Amniotic epithelial cell (primary cell): ENCODE measurements at regions not wholly inside any gene's neighbourhood (a gene's known extent, or its start where the extent isn't known, plus 50 kb on each side); places are given as distances from the start of the nearest gene placed in this dataset.
A peak's percentile ranks its signal among the peaks of the same experiment; 100 is the strongest.
"Not testable (repeated sequence)": the region's sequence is repeated elsewhere in the genome, so short reads cannot be mapped to it uniquely, and the experiment has no call there.

Source experiments
- DNase-seq: peaks from one replicate; pipeline ENCODE4 v3.0.0-alpha.2; 2010; ENCODE audit warnings: low read depth

DNA sequence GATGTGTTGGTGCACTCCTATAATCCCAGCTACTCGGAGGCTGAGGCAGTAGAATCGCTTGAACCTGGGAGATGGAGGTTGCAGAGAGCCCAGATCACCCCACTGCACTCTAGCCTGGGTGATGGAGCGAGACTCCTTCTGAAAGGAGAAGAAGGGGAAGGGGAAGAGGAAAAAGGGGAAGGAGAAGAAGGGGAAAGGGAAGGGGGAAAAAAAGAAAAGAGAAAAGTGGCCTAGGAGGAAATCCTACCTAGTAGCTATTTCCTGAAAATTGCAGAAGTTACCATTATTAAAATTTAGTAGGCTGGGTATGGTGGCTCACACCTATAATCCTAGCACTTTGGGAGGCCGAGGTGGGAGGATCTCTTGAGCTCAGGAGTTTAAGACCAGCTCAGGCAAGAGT is 67.4 kb downstream of the ARRDC3 start:
- DNase-seq, result no peak

DNA sequence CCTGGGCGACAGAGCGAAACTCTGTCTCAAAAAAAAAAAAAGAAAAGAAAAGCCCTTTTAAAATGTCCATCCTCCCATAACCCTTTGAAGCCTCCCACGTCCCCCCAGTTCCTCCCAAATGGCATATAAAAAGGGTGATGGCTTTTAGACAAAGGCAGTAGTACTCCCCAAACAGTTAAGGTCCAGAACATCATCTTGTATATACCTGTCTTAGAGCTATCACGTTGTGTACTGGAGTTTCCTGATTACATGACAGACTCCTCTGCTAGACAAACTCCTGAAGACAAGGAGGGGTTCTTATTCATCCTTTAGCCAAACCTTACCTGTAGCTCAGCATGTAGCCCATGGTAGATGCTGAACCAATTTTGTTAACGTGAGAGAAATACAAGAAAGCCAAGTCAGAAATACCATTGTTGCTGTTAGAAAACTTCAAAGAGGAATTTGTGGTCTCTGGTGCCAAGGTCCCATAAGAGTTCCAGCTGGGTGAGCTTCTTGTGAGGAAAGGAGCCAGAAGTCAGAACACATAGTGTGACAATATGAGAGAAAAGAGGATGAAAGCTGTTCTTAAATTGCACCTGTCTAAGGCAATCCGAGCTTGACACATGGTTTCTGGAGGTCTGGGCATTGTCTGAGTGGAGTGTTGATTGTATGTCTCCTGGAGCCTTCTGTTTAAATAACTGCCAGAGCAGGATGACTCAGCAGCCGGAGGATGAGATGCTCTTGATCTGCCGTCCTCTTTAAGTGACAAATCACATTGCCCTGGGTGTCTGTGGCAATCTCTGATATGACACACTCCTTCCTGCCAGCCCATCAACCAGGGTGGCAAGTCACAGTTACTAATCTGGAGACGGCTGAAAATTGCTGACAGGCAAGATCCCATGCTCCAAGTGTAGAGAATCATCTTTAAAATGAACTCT is 69.1 kb downstream of the ARRDC3 start:
- DNase-seq, result peak; percentile 94

DNA sequence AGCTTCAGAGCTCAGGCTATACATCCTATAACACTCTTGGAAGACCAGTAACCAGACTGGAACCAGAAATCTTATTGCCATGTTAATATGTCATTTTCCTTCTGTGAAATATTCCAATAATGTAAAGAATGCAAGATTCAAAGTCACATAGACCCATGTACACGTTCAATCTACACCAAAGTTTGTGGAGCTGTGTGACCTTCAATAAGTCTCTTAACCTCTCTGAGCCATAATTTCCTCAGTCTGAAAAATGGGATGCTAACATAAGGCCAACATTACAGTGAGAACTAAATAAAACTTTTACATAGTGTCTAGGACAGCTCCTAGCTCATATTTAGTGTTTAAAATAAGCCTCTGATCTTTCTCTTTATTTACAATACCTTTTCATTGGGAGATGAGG is 70.4 kb downstream of the ARRDC3 start:
- no peak for DNase-seq

DNA sequence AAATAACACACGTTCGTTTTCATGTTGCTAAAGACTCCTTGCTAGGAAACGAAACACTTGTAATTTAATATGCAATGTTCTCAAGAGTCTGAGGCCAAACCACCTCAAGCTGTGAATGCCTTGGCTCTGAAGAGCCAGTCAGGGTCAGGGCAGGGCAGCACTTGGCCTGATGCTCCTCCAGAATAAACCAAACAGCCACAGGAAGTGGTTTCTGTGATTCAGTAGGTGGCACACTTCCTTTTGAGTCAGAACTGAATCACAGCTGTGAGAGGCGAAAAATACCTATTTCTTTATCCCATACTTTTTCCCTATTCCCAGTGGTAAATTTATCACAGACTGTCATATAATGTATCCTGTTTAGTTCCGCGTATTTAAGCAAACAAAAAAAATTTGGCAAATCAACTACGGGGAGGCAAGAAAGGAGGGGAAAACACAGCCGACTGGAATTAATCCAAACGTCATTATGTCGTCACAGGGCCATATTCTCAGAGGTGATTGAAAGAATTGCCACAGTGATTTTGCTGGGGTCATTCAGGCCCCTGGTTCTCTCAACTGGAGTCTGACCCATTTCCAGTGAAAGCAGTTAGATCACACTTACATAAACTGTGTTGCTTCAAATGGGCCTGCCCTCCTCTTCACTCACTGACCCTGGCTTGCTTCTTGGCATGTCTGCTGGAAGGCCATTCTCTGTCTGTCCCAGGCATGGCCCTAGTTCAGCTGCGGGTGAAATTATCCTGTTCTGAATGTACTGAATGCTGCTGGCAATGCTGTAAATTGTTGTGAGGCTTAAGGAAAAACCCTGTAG is 71.2 kb downstream of the ARRDC3 start:
- DNase-seq, result peak; percentile 99

DNA sequence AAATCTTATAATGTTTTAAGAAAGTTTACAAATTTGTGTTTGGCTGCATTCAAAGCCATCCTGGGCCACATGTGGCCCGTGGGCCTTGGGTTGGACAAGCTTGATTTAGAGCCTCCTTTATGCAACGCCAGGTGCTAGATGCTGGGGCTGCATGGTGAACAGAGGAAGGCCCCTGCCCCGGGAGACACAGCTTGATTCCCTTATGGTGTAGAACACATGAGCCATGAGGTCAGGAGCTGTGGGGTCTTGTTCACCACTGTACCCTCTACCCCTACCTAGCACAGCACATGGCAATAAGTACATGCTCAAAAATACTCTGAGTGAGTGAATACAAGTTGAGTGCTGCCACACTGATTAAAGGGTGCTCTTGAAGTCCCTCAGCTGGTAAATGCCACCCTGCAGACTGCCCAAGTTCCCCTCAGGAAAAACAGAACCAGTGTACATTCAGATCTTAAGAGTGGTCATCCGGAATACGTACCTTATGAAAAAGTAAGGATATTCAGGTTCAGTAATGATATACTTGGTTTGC is 71.9 kb downstream of the ARRDC3 start:
- no peak for DNase-seq

DNA sequence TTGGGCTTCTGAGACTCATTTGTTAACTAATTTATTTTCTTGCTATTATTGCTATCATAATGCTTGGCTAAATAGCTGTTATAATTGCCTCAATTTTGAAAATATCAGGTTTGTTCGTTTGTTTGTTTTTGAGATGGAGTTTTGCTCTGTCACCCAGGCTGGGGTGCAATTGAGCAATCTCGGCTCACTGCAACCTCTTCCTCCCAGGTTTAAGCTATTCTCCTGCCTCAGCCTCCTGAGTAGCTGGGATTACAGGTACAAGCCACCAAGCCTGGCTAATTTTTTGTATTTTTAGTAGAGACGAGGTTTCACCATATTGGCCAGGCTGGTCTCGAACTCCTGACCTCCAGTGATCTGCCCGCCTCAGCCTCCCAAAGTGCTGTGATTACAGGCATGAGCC is 75.0 kb downstream of the ARRDC3 start:
- DNase-seq, result not testable (repeated sequence)

DNA sequence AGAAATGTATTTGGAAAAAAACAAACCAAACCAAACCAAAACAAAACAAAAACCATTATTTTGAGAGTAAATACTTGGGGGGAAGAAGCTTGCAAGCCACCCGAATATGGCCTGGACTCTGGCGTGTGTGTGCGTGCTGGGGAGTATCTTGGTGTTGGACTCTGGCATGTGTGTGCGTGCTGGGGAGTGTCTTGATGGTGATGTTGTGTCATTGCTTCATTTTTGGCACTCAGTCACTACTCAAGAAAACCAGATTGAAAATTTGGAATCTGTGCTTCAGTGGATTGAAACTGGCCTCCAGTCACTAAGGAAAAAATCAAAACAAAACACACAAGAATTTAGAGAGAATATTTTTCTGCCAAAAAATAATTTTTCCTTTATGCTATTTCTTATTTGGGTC is 76.1 kb downstream of the ARRDC3 start:
- DNase-seq, result no peak

DNA sequence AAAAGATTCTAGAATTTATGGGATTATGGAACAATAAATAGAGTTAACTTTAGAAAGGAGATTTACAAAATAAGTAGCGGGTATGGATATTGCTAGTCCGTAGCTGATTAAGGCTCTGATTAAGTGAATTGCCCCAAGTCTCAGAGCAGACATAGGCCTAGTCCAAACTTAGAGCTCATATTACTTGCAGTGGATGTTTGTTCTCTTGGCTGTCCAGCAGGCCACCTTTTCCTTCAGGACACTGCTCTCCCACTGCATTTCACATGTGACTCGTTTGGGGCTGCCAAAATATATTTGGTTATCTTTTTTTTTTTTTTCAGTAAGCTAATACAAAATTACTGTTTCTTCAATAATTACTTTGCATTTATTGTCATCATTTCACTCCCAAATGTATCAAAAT is 76.6 kb downstream of the ARRDC3 start:
- no peak for DNase-seq

DNA sequence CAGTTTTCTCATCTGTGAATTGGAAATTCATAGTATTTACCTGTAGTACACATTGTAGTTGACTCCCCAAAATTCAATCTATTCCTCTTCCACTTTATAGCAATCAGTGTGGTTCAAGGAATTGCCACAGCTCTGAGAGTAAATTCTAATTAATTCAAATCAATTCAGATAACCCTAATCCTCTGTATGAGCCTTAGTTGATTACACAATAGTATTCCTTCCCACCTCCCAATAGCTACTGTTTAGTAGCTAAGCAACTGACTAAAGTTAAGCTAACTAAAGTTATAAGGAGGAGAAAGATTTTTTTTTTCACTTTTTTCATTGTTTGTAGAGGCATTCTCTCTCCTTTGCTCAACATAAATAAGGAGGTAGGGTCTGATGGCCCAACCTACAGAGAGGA is 77.5 kb downstream of the ARRDC3 start:
- no peak for DNase-seq

DNA sequence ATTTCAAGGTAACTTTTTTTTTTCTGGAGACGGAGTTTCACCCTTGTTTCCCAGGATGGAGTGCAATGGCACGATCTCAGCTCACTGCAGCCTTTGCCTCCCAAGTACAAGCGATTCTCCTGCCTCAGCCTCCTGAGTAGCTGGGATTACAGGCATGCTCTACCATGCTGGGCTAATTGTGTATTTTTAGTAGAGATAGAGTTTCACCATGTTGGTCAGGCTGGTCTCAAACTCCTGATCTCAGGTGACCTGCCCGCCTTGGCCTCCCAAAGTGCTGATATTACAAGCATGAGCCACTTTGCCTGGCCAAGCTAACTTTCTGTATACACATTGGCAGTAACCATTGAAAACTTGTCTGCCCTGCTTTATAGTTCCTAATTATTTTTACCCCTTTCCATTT is 79.1 kb downstream of the ARRDC3 start:
- DNase-seq, result not testable (repeated sequence)

DNA sequence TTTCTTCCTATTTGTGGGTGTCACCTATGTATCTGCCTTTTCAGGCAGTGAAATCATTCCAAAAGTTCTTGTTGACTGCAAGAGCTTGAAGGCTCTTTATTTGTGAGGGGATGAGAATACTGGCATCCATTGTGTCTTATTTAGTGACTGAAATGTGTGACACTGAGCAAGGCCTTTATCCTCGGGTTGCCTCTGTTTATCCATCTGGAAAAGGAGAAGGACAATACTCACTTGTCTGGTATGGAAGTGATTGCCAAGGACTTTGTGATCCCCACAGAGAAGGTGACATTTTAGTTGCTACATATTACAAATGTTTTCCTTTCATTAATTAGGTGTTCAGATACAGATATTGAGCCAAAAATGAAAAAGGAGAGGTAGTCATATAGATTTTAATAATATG is 80.2 kb downstream of the ARRDC3 start:
- no peak for DNase-seq

DNA sequence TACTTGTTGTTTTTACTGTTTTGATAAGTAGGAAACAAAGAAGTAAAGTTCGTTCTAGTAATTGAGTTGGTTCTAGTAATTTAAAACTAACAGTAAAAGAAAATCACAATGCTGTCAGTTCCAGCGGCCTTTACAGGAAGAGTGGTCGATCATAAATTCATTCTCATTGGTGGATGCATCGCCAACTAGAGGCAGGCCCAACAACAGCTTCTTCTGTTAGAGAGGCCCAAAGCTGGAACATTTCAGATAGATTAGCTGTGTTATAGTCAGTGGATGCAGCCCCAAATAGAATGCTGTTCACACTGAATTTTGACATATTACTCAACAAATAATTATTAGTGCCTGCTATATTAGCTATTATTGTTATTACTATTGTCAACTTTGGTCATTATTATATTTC is 80.8 kb downstream of the ARRDC3 start:
- DNase-seq, result no peak

DNA sequence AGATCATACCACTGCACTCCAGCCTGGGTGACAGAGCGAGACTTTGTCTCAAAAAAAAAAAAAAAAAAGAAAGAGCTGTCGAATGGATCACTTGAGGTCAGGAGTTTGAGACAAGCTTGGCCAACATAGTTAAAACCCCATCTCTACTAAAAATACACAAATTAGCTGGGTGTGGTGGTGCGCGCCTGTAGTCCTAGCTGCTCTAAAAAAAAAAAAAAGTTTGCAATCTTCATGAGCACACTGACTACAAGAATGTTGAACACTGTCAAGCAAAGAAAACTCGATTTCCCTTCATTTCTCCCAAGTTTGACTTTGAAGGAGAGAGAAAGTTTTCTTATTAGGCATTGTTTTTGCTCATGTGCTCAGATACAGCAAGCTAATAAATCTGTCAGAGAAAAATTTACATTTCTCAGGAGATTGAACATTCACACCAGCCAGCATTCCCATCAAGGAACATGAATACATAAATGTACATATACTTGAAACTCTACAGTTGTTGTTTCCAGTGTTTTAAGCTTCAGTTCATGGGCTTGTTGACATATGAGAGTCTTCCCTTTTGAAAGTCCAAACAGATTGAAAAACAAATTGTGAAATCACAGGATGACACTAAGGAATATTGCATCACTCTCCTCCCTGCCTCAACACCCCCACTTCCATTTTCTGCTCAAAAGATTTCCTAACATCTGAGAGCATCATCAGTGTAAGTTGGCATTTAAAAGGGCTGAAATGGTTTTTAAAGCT is 81.8 kb downstream of the ARRDC3 start:
- peak; percentile 95 for DNase-seq

DNA sequence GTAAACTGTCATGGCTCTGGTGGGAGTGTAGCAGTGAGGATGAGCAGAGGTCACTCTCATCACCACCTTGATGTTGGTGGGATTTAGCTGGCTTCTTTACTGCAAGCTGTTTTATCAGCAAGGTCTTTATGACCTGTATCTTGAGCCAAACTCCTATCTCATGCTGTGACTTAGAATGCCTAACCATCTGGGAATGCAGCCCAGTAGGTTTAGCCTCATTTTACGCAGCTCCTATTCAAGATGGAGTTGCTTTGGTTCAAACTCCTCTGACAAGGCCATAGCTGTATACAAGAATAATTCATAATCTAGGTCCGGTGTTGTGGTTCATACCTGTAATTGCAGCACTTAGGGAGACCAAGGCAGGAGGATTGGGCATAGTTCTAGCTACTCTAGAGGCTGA is 85.1 kb downstream of the ARRDC3 start:
- DNase-seq, result no peak

DNA sequence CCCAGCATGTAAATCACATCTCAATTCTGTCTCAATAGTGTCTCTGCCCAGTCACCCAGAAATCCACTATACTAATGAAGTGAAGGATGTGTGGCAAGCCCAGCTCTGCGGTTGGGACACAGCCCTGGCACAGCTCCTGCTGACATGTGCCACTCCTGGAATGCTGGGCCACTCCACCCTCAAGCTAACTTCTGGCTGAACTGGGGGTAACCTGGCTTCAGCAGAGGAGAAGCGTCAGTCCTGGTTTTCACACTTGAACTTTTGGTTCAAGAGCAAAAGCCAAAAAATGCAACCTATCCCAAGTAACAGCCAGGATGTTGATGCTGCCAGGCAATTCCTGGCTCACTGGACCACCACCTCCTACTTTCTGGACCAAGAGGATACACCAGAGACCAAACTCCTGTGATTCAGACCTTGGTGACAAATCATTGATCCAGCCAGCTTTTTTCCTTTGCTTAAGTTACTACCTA is 86.4 kb downstream of the ARRDC3 start:
- peak; percentile 62 for DNase-seq

DNA sequence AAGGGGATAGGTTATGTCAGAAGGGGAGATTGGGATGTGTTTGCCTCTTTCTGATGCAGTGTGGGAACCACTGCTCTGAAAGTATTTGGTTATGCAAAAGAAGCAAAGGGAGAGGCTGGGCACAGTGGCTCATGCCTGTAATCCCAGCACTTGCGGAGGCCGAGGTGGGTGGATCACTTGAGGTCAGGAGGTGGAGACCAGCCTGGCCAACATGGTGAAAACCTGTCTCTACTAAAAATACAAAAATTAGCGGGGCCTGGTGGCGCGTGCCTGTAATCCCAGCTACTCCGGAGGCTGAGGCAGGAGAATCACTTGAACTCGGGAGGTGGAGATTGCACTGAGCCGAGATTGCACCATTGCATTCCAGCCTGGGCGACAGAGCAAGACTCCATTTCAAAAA is 87.0 kb downstream of the ARRDC3 start:
- DNase-seq, result peak; percentile 29

DNA sequence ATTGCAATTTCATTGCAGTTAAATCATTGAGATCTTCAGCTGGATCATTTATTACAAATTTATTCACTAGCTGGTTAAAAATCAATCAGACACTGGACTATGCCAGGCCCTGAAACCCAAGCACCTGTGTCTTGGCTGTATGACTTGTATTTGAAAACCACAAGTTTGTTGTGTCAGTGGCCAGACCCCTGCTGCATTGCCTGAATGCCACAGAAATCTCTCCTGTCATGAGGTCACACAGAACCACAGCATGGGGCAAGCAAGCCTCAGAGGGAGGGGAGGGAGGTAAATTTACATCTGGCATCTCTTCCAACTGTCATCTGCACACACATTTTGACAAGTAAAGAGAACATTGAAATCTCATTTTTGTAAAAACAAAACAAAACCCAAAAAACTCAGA is 90.0 kb downstream of the ARRDC3 start:
- peak; percentile 68 for DNase-seq

DNA sequence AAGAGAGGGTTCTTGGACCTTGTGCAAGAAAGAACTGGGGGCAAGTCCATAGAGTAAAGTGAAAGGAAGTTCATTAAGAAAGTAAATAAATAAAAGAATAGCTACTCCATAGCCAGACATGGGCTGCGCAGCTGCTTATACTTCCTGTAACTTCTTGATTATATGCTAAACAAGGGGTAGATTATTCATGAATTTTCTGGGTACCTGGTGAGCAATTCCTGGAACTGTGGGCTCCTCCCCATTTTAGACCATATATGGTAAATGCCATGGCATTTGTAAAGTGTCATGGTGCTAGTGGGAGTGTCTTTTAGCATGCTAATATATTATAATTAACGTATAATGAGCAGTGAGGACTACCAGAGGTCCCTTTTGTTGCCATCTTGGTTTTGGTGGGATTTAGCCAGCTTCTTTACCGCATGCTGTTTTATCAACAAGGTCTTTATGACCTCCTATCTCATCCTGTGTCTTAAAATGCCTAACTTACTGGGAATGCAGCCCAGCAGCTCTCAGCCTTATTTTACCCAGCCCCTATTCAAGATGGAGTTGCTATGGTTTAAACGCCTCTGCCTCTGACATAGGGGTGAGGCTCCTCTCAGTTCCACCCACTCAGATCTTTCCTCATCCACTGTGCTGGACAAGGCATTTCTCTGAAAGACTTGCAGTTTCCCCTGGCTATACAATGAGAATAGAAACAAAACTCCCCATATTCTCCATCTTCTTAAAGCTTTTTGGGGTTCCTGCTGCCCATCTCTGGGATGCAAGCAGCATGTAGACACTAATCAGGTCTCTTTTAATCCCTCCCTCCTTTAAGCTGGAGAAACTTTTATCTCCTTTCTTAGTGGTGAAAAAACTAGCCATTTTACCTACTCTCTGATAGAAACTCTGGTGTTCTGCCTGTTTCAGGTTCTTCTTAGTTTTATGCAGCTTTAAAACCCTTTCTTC is 91.2 kb downstream of the ARRDC3 start:
- DNase-seq, result no peak

DNA sequence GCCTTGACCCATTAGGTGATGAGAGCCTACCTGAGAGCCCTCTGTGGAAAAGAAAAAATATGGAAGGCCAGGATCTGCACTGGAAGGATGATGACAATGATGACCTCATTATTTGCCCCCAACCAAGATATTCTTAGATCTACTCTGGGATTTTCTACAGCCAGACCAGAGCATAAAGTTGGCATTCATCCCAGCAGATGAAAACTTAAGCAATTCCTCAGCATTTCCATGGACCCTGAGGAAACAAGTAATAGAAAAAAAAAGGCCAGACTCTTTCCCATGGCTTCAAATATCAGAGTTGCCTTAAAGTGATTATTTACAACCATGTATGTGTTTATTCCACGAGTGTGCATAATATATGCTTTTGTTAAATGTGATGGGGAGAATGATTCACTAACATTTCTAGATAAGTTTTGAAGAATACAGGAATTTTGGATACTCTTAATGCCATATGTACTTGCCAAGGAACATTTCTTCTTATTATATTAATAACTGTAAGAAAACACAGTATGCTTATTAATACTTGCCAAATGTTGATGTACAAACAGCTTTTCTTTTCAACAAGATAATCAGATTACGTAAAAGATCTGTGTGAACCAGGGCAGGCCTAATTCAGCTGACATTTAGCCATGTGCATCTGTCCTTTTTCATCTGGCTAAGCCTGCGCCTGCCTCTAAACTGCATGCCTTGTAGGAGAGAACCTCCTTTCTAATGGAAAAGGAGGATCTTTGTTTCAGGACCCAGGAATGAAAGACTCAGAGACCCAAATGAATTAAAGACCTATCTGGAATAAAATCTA is 94.8 kb downstream of the ARRDC3 start:
- peak; percentile 89 for DNase-seq

DNA sequence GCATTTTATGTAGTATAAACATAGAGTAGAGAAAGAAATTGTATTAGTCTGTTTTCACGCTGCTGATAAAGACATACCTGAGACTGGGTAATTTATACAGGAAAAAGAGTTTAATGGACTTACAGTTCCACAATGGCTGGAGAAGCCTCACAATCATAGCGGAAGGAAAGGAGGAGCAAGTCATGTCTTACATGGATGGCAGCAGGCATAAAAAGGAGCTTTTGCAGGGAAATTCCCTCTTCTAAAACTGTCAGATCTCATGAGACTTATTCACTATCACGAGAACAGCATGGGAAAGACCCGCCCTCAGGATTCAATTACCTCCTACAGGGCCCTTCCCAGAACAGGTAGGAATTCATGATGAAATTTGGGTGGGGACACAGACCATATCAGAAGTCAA is 98.1 kb downstream of the ARRDC3 start:
- DNase-seq, result not testable (repeated sequence)
